GM08714 (cell line): ENCODE measurements at regions not wholly inside any gene's neighbourhood (a gene's known extent, or its start where the extent isn't known, plus 50 kb on each side); places are given as distances from the start of the nearest gene placed in this dataset.

Experiments
- H3K4me3 ChIP-seq: fragments of 200-500 bp; sonication (Bioruptor generic); 2 replicates; pipeline ENCODE4 v1.5.1; 2014; ENCODE audit warnings: mild to moderate bottlenecking, low read length, inconsistent platforms
- ZNF274 ChIP-seq: IDR thresholded peaks from 2 replicates; pipeline ENCODE4 v1.6.1; 2012; ENCODE audit warnings: mild to moderate bottlenecking, low read depth, low read length

DNA sequence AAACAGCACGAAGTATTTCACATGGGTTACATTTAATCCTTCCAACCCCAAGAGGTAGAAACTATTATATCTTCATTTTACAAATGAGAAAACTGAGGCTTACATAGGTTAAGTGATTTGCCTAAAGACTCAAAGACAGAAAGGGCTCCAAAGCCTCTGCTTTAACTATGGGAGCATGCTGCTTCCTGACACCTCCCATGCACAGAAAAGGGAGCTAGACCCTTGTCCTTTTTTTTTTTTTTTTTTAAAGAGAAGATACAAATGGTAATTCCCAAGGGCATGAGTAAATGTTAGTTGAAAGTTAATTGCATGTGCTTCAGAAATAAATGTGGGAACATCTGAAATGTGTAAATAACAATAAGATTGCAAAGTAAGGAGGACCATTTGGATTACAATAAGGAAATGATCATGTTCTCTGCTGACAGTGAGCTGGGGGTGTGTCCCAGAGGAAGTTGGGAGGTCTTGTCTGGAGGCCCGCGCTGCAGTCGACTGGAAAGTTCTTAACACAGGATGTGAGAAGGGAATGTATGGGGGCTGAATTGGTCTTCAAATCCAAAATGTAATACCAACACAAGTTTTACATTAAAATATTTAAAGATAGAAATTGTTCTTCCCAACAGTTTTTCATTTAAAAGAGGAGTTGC is 500.3 kb downstream of the KLF12 start:
- no peak for TF ChIP-seq ZNF274

DNA sequence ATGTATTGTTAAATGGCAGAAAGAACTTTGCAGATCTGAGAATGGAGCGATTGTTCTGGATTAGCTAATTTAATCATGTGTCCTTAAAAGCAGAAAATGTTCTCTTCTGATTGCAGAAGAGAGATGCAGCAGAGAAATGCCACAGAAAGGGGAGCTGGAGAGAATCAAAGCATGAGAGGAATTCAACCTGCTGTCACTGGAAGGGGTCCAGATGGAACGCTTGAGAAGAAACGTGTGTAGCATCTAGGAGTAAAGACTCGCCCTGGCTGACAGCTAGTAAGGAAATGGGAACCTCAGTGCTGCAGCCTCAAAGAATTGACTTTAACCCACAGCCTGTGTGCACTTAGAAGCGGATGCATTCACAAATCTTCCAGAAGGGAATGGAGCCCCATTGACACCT is 502.8 kb downstream of the KLF12 start:
- no peak overlapping the region for H3K4me3 ChIP-seq
- TF ChIP-seq ZNF274: no peak

More for the DNA sequence above, 500.3 kb downstream of the KLF12 start:
- H3K4me3 ChIP-seq: no peak overlapping the region

DNA sequence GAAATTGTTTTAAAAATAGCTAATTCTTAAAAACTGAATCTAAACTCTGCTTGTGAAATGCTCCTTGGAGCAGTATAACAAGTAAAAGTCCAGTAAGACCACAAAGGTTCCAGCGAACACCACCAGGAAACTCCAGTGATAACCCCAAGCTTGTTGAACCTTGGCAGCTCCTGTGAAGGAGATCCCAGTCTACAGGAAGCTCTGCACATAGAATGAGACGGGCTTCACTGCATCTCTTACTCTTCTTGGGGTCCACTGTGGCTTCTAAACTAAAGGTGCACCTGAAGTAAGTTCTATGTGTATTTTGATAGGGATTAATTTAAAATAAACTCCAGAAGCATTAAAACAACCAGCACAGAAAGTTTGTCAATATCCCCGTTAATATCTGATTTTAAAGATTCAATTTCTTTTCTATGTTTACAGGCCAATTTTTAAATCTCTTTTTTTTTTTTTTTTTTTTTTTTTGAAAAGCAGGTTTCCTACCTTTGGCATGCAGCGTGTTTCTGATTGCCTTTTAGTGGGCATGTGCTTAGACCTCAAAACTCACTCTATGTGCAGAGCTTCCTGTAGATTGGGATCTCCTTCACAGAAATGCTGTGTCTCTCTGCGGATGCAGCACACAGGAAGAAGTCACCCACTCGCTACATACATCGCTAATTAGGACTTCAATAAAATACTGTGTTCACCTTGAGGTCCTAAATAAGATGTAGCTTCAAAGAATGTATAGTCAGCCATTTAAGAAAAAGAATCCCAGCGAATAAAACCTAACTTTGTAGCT is 508.5 kb downstream of the KLF12 start:
- no peak overlapping the region for H3K4me3 ChIP-seq
- no peak for TF ChIP-seq ZNF274

- H3K4me3 ChIP-seq: no peak overlapping the region
- no peak for TF ChIP-seq ZNF274
Observed at GRCh38 chr13:73623281-73623680, 510.9 kb downstream of the KLF12 start.

GRCh38 chr13:73622381-73622780 is 511.8 kb downstream of the KLF12 start:
- H3K4me3 ChIP-seq: no peak overlapping the region
- no peak for TF ChIP-seq ZNF274

DNA sequence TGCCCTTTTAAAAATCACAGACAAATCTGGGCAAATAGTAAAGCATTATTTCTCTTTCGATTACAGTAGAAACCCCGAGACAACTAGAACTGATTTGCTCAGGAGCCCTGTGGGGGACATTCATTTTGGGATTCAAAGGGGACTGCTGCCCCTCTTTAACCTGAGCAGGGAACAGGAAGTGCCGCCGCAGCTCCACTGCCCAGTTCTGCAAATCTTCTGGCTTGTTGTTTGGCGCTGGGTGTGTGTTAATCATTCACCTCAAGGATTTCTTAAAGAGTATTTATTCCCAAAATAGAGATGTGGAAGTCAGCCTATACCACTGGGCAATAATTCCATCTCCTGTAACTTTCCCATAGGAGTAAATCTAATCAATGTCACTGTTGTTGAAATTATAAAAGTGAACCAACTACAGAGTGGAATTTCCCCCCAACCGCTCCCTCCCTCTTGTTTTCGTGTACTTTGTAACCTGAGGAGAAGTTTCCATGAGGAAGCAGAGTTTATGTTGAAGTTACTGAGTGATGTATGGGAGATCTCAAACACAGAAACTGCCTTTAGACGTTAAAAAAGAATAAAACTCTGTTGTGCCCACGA is 515.8 kb downstream of the KLF12 start:
- TF ChIP-seq ZNF274: no peak
- H3K4me3 ChIP-seq: no peak overlapping the region

- H3K4me3 ChIP-seq: no peak overlapping the region
- no peak for TF ChIP-seq ZNF274
Observed at GRCh38 chr13:73616861-73617260, 517.3 kb downstream of the KLF12 start.

GRCh38 chr13:73610799-73611592 is 523.2 kb downstream of the KLF12 start:
- H3K4me3 ChIP-seq: no peak overlapping the region

GRCh38 chr13:73608711-73609485 is 525.3 kb downstream of the KLF12 start:
- TF ChIP-seq ZNF274: no peak
- no peak overlapping the region for H3K4me3 ChIP-seq

More at GRCh38 chr13:73610799-73611592, 523.2 kb downstream of the KLF12 start:
- TF ChIP-seq ZNF274: no peak

DNA sequence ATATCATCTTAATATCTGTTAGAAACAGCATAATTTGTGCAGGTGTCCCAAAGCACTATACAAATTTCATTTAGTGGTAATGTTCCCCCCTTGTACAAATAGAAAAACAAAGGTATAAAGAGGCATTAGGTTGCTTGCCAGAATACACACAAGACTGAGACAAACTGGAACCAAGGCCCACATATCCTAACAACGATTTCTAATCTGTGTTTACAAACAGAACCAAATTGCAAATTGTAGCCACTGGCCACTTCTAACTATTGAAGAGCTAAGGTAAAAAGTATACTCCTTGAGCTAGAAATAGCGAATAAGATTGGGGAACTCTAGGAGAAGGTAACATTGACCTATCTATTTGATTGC is 526.1 kb downstream of the KLF12 start:
- no peak overlapping the region for H3K4me3 ChIP-seq
- TF ChIP-seq ZNF274: no peak

DNA sequence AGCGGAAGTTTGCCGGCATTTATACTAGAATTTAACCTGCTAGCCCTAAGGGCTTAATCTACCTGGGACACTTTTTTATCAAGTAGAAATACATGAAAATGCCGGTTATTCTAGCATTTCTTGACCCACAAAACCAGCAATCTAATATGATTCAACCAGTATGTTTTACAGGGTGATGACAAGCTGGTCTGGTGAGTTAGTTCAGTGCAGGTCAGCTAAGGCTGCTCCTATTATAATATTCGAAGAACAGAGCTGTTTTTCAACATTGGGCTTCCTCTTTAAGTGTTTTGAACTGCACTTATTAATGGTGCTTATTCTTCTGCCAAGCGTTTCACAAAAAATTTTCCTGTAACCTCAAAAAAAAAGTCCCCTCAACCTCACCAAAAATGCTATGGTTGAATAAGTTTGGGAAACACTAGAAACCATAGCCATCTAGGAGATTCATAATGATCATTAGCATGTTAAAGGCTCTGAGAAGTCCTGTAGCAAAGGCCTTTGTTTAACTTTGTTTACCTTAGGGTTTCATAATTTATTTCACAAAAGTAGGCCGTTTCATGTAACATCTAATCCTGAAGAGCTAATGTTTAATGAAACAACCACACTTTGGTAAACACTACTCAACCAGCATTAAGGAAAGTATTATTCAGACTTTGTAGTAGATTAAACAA is 526.6 kb downstream of the KLF12 start:
- no peak for TF ChIP-seq ZNF274
- H3K4me3 ChIP-seq: no peak overlapping the region

GRCh38 chr13:73603646-73604045 is 530.6 kb downstream of the KLF12 start:
- TF ChIP-seq ZNF274: no peak
- no peak overlapping the region for H3K4me3 ChIP-seq

DNA sequence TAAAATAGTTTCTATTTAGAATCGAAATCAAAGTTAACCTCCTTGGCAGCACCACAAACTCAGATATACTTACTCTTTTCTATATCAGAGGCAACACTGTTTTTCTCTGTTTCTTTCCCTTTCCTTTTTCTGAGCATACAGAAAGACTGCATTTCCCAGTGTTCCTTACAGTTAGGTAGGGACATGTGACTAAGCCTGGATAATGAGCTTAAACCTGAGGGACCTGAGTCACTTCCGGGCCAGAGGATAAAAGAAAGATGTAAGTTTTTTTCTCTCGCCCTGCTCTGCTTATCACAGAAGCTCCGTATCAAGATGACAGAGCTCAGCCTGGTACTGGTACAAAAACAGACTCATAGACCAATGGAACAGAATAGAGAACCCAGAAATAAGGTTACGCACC is 531.9 kb downstream of the KLF12 start:
- TF ChIP-seq ZNF274: no peak
- no peak overlapping the region for H3K4me3 ChIP-seq
